Endothelial cell of umbilical vein (primary cell): ENCODE measurements at regions not wholly inside any gene's neighbourhood (a gene's known extent, or its start where the extent isn't known, plus 50 kb on each side); places are given as distances from the start of the nearest gene placed in this dataset.
"Not testable (repeated sequence)": the region's sequence is repeated elsewhere in the genome, so short reads cannot be mapped to it uniquely, and the experiment has no call there.

Source experiments
- BruUV-seq: library from RNA; stranded (reverse); fragments of 400-500 nt; replicated peaks from 2 replicates; lab custom pipeline; 2021; lab: Mats Ljungman, UMichigan
- CTCF ChIA-PET: fragments of 300-600, 350-600 bp; sonication (Branson Sonifier 250); formaldehyde crosslinking; loops from one replicate; lab custom pipeline; 2021; ENCODE audit warnings: antibody characterized with exemption, inconsistent platforms; lab: Charles Lee
- POLR2A ChIA-PET: fragments of 300-600, 350-600 bp; sonication (Branson Sonifier 250); formaldehyde crosslinking; loops from one replicate; lab custom pipeline; 2021; ENCODE audit warnings: antibody characterized with exemption, inconsistent platforms; lab: Charles Lee
- DNase-seq: peaks from one replicate; pipeline ENCODE4 v3.0.0-alpha.2; 2011; ENCODE audit warnings: low read depth, low spot score
- FAIRE-seq: peaks from 2 replicates; lab custom pipeline; 2011; peaks lifted over from hg19 to GRCh38; lab: Jason Lieb, UNC
- H2AFZ ChIP-seq: 2 replicates; pipeline ENCODE4 v1.6.0; 2012; ENCODE audit warnings: low read depth, low read length, control low read depth, inconsistent platforms
- H3K27ac ChIP-seq: 2 replicates; pipeline ENCODE4 v1.5.1; 2011; ENCODE audit warnings: low read depth, mild to moderate bottlenecking, control low read depth, low read length, moderate library complexity; ENCODE audit not compliant: insufficient read depth
- H3K27me3 ChIP-seq, 2 experiments: 2 replicates each; pipeline versions ENCODE4 v1.6.0 to v1.6.1; 2011; ENCODE audit warnings: low read length in 2 of 2, mixed read lengths in 1 of 2; ENCODE audit not compliant: control insufficient read depth in 2 of 2, insufficient read depth in 2 of 2
- H3K36me3 ChIP-seq, 2 experiments: 2 replicates in 1 of 2; 3 replicates in 1 of 2; pipeline ENCODE4 v1.5.1; 2011; ENCODE audit warnings: low read length in 2 of 2, mild to moderate bottlenecking in 1 of 2, moderate library complexity in 1 of 2; ENCODE audit not compliant: control insufficient read depth in 2 of 2, insufficient read depth in 2 of 2; ENCODE audit errors: extremely low read depth in 1 of 2
- H3K4me1 ChIP-seq: 3 replicates; pipeline ENCODE4 v1.5.1; 2011; ENCODE audit warnings: mild to moderate bottlenecking, low read length; ENCODE audit not compliant: control insufficient read depth, insufficient read depth; ENCODE audit errors: extremely low read depth
- H3K4me2 ChIP-seq: 2 replicates; pipeline ENCODE4 v1.6.1; 2011; ENCODE audit warnings: low read length, control low read depth, mixed read lengths; ENCODE audit not compliant: insufficient read depth
- H3K4me3 ChIP-seq, 3 experiments: fragments of 200-600 bp in 1 of 3; sonication (generic), shearing (Covaris generic) in 1 of 3; replicated peaks in 1 of 3; 2 replicates each; pipeline ENCODE4 v1.5.1; 2011 to 2016; ENCODE audit warnings: control low read depth in 3 of 3, low read length in 3 of 3, mild to moderate bottlenecking in 2 of 3, inconsistent platforms in 1 of 3, low read depth in 1 of 3, moderate library complexity in 1 of 3; ENCODE audit not compliant: insufficient read depth in 1 of 3
- H3K79me2 ChIP-seq: 2 replicates; pipeline ENCODE4 v1.6.0; 2012; ENCODE audit warnings: low read length, inconsistent platforms; ENCODE audit not compliant: control insufficient read depth, insufficient read depth
- H3K9ac ChIP-seq: replicated peaks from 2 replicates; pipeline ENCODE3; 2011; ENCODE audit warnings: low read length, control low read depth; ENCODE audit not compliant: insufficient read depth; ENCODE audit errors: extremely low read depth
- H3K9me1 ChIP-seq: replicated peaks from 3 replicates; pipeline ENCODE4 v1.6.0; 2011; ENCODE audit warnings: mild to moderate bottlenecking, low read length; ENCODE audit not compliant: control insufficient read depth, insufficient read depth; ENCODE audit errors: extremely low read depth
- H3K9me3 ChIP-seq: replicated peaks from 2 replicates; pipeline ENCODE4 v1.5.1; 2012; ENCODE audit warnings: low read length, inconsistent platforms; ENCODE audit not compliant: control insufficient read depth, insufficient read depth
- H4K20me1 ChIP-seq: replicated peaks from 2 replicates; pipeline ENCODE3; 2011; ENCODE audit warnings: mild to moderate bottlenecking, low read length; ENCODE audit not compliant: control insufficient read depth, insufficient read depth; ENCODE audit errors: extremely low read depth
- dilution Hi-C: fragments of 300-500 bp; cut with MboI; formaldehyde crosslinking; loops from one replicate; pipeline ENCODE4 v1.15.0; 2019; ENCODE audit warnings: low sequenced_read_pairs; ENCODE audit not compliant: extremely low pct_ligation_motif_present
- intact Hi-C: fragments of 100-400 bp; cut with micrococcal nuclease; formaldehyde crosslinking; loops from one replicate; pipeline ENCODE4 v1.10.0; 2022

DNA sequence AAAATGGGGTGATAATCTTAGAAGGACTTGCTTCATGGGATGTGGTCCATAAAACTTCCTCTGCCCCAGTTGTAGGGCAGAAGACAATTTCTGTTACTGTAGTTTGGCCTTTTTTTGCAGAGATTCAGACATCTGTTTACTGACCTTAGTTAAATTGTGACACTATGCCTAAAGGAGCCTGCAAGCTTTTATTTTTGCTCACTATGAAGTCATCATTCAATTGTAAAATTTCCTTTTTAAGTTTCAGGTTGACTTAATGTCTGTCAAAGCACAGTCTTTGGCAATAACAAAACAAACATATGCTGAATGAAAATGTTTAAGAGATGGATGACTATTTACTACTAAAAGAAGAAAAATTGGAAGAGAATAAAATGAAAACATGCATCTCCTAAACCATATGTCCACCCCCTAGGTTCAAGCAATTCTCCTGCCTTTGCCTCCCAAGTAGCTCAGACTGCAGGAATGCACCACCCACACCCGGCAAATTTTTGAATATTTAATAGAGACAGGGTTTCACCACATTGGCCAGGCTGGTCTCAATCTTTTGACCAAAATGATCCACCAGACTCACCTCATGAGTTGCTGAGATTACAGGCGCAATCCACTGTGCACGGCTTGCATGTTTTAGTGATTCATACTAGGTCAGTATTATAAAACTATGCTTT lies 93.5 kb upstream of the HSFY2 start:
- H3K4me3 ChIP-seq, DNase-seq, POLR2A ChIA-PET, H3K9me1 ChIP-seq, dilution Hi-C loops, H3K4me2 ChIP-seq, H2AFZ ChIP-seq, H3K79me2 ChIP-seq, H3K27ac ChIP-seq, BruUV-seq, CTCF ChIA-PET, H3K36me3 ChIP-seq, H3K27me3 ChIP-seq, FAIRE-seq, H3K4me1 ChIP-seq, H3K9me3 ChIP-seq, intact Hi-C loops, H4K20me1 ChIP-seq, H3K9ac ChIP-seq: not testable (repeated sequence)

- H2AFZ ChIP-seq, H3K9me3 ChIP-seq, intact Hi-C loops, H3K4me2 ChIP-seq, H3K9me1 ChIP-seq, H3K36me3 ChIP-seq, BruUV-seq, H3K27me3 ChIP-seq, H3K79me2 ChIP-seq, DNase-seq, POLR2A ChIA-PET, FAIRE-seq, CTCF ChIA-PET, H3K27ac ChIP-seq, H3K4me1 ChIP-seq, dilution Hi-C loops, H4K20me1 ChIP-seq, H3K9ac ChIP-seq, H3K4me3 ChIP-seq: not testable (repeated sequence)
Measured at GRCh38 chrY:18860856-18861255, 87.3 kb upstream of the HSFY2 start.

DNA sequence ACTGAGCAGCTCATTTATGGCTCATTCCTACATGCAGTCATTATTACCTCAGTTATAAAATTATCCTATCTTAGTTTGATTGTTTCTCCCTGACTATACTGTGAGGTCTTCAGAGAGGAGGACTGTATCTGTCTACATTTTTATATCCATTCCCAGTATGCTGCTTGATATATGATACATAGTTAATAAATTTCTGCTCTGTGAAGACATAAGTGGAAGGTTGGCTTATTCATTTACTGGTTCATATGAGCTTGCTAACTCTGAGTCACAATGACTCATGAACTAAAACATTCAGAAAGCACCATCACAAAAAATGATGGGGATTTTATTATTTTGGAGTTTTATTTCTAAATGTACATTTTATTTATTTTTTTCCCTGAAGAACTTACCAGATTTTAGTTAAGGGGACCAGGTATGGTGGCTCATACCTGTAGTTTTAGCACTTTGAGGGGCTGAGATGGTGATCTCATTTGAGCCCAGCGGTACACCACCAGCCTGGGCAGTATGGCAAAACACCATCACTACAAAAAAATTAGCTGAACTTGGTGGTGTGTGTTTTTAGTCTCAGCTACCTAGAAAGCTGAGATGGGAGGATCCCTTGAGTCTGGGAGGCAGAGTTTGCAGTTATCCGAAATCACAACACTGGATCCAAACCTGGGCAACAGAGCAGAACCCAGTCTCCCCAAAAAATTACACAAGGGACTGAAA lies 85.1 kb upstream of the HSFY2 start:
- H3K9me1 ChIP-seq, DNase-seq, dilution Hi-C loops, BruUV-seq, H3K27me3 ChIP-seq, H3K27ac ChIP-seq, H3K4me2 ChIP-seq, CTCF ChIA-PET, H2AFZ ChIP-seq, H3K4me1 ChIP-seq, H3K9me3 ChIP-seq, FAIRE-seq, H3K79me2 ChIP-seq, POLR2A ChIA-PET, H3K36me3 ChIP-seq, H4K20me1 ChIP-seq, H3K4me3 ChIP-seq, intact Hi-C loops, H3K9ac ChIP-seq: not testable (repeated sequence)

DNA sequence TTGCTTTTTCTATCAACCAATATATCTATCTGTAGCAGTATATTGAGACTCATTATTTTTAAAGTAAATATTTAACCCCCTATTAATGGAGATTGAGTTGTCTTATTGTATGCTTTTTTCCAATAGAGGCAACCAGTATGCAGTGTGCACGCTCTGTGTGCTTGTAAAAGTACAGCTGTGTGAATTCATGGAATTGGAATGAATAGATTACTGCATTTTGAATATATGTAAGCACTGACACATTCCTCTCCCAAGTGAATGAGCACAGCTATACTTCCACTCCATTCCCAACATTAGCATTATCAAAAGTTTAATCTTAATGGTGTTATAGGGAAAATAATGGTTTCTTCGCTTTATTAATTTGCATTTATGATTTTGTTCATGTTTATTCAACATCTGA lies 81.6 kb upstream of the HSFY2 start:
- H3K9ac ChIP-seq, H3K4me1 ChIP-seq, DNase-seq, FAIRE-seq, H3K9me1 ChIP-seq, H2AFZ ChIP-seq, BruUV-seq, H3K9me3 ChIP-seq, intact Hi-C loops, H3K36me3 ChIP-seq, H3K79me2 ChIP-seq, H3K27ac ChIP-seq, H3K27me3 ChIP-seq, CTCF ChIA-PET, H4K20me1 ChIP-seq, POLR2A ChIA-PET, H3K4me3 ChIP-seq, dilution Hi-C loops, H3K4me2 ChIP-seq: not testable (repeated sequence)
